Activated CD4-positive, alpha-beta T cell treated with anti-CD3 and anti-CD28 coated beads, Interleukin-10, Interleukin-2, amounts not matched to agents 100 ng/mL and 50 ng/mL, durations not matched to agents 16 hours and 8 hours (primary cell): ENCODE measurements at regions not wholly inside any gene's neighbourhood (a gene's known extent, or its start where the extent isn't known, plus 50 kb on each side); places are given as distances from the start of the nearest gene placed in this dataset.

Source experiments
- DNase-seq: peaks from one replicate; pipeline ENCODE4 v3.0.0-alpha.2; 2020

DNA sequence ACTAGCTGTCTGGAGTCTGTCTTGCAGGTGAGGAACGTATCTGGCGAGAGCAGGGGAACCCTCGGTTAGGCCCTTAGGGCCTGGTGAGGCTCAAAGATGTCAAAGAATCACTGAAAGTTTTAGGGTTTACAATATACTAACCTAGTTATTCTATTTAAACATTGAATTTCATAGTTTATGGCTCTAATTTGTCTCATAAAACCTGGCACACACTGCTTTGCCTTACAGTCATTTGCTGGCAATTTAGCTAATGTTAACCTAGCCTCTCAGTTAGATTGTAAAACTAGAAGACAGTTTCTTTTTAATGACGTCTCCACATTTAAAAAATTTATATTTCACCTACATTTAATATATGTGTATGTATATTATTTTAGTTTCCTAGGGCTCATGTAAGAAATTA is 89.6 kb upstream of the DOCK10 start:
- DNase-seq: no peak

DNA sequence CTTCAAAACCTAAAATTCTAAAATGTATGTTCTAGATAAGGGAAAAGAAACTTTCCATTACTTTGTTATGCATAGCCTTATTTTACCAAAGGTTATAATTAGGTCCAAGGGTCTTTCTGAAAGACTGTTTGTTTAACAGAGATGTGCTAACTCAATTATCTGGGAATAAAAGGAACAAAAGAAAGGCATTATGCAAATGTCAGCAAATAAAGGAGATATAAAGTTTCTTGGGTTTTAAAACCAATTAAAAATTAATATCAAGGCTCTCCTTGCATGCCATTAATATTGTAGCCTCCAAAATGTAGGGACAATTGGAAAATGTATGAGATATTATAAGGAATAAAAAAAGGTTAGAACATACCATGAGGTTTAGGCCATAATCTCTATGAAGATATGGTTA is 87.8 kb upstream of the DOCK10 start:
- DNase-seq: no peak

DNA sequence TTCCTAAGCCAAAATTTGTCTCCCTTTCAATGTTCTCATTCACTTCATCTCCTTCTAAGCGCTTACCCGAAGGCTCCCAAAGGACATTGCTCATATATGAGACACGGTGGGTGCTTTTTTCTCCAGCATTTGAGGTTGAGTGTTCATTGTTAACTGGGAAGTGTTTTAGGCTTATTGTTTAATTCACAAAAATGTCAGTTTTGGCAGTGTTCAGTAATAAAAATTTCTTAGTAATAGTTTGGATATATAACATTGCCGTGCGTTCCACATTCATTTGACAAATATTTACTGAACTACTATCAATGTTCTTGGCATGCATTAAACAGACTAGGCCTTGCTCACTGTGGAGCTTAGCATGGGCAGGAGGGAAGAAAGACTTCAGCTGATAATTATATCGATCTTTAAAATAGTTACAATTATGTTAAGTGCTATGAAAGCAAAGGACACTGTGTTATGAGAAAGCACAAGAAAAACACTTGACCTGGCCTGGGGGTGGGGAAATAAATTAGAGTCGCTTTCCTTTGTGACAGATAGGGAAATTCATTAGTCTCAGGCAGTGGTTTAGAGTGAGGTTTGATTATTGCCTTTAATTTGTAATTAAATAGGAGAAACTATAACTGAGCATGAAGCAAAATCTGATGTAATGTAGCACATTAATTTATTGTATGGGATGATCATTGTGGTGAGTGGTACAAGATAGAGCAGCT is 82.2 kb upstream of the DOCK10 start:
- DNase-seq: no peak

DNA sequence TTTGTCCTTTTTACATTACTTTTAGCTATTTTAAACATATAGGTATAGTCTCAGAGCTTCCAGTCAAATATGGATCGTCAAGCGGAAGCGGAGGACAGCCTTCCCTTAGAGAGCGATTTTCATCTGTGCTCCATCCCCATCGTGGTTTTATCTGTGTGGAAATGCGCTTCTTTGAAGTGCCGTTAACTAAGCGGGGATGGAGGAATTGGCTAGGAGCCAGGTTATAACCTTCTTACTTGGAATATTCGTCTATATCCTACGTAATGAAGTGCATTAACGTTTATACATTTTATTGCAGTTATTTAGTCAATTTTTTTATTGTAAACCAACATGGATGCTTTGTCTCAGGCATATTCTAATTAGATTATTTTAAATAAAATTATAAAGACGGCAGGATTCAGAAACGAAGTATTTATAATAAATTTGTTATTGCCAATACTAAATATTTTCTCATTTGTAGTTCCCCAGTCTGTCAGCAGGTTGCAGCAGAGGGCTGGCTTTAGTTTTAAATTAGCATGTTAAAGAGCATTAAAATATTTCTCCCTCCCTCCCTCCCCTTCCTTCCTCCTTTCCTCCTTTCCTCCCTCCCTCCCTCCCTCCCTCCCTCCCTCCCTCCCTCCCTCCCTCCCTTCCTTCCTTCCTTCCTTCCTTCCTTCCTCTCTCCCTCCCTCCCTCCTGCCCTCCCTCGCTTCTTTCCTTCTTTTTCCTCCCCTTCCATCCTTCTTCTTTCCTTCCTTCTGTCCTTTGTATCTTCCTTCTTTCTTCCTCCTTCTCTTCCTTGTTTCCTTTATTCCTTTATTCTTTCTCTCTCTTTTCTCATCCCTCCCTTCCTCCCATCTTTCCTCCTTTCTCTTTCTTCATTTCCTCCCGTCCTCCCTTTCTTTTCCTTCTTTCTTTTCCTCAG is 80.6 kb upstream of the DOCK10 start:
- DNase-seq: peak; percentile 16

DNA sequence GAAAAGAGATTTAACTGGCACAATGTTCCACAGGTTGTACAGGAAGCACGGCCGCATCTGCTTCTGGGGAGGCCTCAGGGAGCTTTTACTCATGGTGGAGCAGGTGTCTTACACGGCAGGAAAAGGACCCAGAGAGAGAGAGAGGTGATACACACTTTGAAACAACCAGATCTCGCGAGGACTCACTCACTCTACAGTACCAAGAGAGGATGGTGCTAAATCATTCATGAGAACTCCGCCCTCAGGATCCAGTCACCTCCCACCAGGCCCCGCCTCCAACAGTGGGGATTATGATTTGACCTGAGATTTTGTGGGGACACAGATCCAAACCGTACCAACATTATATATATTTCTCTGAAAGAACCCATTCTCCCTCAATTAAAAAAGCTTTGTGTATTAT is 79.7 kb upstream of the DOCK10 start:
- no peak for DNase-seq

DNA sequence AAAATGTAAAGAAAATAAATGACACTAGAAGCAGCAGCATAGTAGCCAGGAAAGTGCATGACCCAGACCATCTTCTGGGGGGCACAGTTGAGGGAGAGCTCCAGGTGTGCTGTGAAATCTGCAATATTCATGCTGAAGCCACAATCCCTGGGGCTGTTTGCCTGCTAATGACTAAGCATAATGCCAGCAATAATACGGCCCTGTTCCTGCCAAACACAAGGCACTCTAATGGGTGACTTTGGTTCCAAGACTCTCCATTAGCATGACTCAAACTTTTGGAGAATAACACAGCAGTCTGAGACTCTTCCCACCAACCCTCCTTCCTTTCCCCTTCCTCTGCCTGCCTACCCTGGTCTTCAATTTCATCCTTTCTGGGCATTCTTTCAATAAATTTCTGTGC is 77.9 kb upstream of the DOCK10 start:
- no peak for DNase-seq

DNA sequence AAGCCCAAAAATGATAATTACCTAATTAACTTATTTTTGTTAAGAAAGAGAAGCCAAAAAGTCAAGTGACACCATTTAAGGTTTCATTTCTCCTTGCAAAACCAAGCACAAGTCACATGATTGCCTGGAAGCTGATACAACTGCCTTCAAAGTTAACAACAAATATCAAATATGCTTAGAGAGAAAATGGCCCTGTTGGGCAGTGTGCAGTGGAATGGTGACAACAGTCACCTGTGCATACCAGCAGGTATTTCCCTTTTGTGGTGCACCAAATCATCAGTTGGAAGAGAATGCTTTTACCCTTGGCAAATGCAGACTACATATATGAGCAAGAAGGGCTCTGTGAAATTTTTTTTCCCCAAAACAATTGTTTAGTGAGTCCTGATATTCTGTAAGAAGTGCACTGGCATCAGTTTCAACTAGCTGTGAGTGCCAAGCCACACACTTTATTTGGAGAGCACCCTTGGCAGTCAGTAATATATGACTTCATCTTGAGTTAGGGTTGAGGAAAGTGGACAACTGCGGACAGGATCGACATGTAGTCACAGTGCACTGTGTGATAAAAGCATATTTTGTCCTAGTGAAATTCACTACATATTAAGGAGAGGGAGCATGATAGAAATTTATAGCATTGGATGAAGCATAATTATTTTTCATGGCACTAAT is 74.9 kb upstream of the DOCK10 start:
- no peak for DNase-seq

DNA sequence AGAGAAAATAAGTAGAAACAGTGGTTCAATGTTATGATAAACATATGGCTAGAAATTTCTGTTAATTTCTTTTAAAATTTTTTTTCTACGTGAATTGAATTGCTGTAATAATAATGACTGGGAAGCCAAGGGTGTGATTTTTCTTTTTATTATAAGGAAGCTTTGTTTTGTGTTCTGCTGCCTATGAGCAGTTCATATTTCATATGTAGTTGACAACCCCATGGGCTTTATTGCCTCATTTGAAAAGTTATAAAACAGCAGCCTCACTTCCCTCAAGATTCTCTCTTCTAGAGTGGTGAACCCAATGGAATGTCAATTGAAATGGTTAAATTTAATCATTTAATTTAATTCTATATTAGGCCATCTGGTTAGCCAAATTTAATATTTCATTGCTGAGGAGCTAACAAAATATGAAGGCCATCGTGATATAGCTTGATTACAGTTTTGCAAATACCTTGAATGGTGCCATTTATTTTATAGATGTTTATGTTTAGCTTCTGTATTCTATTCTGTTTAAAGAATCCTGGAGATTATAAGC is 72.6 kb upstream of the DOCK10 start:
- DNase-seq: no peak

DNA sequence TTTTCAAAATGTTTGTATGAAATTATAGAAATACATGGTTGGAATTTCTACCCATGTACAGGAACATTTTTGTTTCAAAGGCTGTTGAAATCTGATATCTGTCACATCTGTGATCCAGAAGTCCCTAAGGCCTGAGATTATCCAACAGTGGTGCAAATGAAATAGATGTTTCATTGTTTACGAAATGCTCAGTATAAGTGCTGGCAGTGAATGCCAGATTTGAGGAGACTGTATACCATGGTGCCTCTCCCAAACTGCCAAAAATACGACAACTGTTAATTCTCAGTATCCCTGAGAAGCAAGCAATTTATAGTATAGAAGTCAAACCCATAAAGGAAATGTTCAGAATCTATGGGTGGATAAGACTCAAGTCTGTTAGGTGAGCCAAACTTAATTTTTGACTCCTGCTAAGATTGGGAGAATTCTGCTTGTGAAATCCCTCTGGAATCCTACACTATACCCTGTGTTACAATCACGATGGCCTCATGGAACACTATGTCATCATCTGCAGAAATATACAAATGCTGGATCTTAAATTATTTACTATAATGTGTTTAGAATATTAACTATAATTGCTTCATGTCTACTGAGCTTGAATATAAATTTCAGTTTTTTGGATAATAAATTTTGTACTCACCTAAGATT is 71.2 kb upstream of the DOCK10 start:
- DNase-seq: no peak

DNA sequence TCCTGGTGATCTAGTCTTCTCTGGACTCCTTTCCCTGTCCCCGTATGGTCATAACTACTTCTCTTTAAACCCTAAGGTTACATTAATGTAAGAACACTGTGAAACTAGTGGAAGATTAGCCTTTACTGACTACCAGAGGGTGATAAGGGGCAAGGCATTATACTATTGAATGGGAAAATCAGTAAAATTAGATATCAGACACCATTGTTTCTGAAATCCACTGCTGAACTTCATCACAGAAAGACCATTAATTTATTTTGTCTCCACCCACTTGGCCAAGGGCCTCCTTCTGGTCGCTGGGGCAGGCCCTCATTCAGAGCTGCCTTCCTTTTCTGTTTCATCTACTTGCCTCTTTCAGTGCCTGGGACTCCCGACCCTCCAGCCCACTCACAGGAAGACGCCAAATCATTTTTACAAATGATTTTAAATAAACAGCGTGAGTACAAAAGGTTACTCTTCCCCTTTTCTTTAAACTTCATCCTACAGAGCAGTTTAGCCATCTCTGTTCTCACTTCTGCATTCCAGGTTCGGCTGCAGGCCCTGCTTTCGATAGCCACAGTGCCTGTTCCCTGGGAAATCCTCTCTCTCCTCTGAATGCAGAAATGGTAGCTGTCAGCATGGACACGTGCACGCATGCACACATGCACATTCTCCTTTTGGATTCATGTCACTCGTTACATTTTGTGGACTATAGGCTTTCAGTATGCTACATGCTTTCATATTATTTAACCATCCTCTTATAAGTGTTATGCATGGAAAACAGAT is 70.3 kb upstream of the DOCK10 start:
- no peak for DNase-seq

DNA sequence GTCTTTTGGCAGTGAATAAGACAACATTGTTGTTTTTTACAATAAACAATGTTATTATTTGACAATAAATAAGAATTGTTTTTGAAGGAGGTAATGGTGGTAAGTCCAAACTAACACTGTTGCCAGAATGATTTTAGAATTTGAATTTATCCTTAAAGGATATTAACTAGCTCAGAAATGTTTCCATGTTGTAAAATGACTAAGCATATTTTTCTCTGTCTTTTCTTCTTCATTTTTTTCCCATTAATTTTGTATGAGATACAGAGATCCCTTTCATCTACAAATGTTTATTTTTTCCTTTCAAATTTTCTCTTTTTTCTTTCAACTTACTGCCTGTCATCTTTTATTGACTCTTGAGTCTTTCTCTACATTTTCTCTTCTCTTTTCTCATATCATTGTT is 66.5 kb upstream of the DOCK10 start:
- DNase-seq: no peak

DNA sequence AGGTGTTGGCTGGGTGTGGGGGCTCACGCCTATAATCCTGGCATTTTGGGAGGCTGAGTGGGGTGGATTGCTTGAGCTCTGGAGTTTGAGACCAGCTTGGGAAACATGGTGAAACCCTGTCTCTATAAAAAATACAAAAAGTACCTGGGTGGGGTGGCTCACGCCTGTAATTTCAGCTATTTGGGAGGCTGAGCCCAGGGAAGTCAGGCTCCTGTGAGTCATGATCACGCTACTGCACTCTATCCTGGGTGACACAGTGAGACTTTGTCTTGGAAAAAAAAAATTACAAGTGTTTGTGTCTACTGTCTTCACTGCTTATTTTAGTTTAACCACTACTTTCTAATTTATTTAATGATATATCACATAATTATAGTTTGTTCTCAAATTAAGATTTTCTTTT is 62.7 kb upstream of the DOCK10 start:
- DNase-seq: no peak

DNA sequence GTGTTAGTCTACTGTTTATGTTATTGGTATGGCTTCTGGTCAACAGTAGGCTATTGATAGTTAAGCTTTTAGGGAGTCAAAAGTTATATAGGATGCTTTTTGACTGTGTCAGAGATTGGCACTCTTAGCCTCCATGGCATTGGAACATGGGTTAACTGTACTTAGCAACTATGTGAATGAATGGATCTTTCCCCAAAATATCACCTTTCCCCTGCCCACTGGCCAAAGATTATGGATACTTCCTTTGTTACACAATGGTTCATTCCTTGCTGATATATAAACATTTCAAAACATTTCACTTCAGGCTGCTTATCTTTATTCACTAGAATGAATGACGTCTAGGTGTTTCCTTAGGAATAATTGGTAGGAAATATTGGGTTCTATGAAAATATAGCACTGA is 62.1 kb upstream of the DOCK10 start:
- no peak for DNase-seq

DNA sequence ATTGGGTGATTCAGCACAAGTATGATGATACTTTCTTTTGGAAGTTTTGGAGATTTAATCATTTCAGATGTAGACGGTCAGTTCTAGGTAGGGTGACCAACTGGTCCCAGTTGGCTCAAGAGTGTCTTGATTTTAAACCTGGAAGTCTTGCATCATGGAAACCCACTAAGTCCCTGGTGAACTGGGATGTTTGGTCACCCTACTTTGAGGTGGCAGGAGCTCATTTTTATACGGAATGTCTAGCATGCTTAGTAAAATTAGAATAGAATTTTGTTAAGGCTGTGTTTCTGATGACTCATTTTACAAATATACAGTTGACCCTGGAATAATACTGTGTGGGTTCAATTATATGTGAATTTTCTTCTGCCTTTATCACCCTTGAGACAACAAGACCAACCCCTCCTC is 61.5 kb upstream of the DOCK10 start:
- DNase-seq: no peak

DNA sequence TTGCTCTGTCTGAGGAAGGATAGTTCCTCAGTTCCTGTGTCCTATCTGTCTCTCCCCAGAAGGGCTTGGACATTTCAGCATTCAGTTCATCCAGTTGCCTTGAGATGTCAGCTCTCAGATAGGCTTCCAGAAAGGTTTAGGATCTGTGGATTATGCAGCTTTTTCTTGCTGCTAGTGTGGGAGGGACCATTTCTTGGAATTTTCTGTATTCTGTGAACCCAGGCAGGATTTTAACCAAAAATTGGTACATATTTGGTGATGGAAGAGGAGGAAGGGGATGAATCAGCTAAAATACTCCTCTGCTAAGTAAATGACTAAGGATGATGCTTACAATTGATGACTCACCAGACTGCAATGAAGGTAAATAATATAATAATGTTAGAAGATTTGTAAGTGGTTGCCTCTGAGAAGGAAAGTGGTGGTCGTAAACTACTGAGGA is 58.6 kb upstream of the DOCK10 start:
- no peak for DNase-seq

DNA sequence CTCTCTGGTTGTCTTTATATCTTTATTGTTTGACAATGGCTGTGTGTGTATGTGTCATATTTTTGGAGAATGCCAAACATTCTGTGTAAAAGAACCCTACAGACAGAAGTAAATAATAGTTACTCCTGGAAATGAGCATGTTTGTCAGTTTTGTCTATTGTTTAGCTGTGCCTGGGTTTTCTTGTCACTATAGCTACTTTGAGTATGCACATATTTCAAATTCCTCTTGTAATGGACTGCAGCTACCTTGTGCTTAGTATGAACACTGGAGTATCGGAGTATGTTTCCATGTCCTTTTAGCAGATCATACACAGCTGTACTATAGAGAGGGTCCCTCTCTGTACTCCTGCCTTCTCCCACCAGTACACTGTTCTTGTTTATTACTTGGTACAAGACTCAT is 58.0 kb upstream of the DOCK10 start:
- no peak for DNase-seq

DNA sequence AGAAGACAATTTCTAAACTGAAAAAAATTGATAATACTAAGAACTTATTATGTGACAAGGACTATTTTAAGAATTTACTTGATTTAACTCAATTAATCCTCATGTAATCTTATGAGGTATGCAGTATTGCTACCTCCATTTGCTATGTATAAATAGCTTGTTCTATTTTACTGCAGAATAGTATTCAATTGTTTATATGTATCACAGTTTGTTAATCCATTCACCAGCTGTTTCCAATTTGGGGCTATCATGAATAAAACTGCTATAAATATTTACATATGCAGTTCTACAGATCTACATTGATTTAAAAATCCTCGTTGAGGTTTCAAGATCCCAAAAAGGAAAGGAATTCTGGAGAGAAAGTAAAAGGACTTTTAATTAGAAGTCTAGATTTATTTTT is 54.8 kb upstream of the DOCK10 start:
- DNase-seq: no peak
